ENCODE measurements at regions not wholly inside any gene's neighbourhood (a gene's known extent, or its start where the extent isn't known, plus 50 kb on each side); places are given as distances from the start of the nearest gene placed in this dataset.

- H3K79me2 ChIP-seq, result no peaks in the 10 kb centered on the region
- no peak overlapping the region for H3K9ac ChIP-seq
- no peak overlapping the region for H3K27ac ChIP-seq
These were observed 289.9 kb downstream of the RFC3 start for GRCh38 chr13:34107806-34108205.

GRCh38 chr13:34108410-34108809 is 290.5 kb downstream of the RFC3 start:
- no peak overlapping the region for H3K4me2 ChIP-seq (ENCODE audit: low read length)
- no peaks in the 10 kb centered on the region for H3K79me2 ChIP-seq
- H3K36me3 ChIP-seq (ENCODE audit: control insufficient read depth, insufficient read depth, low read length), result no peaks in the 10 kb centered on the region
- no peak overlapping the region for H3K27ac ChIP-seq
- no peak for TF ChIP-seq CTCF (IDR thresholded peaks at IDR 0.05)
- H3K4me3 ChIP-seq (ENCODE audit: low read depth, low read length), result no peak overlapping the region
- H3K27me3 ChIP-seq (ENCODE audit: control insufficient read depth, insufficient read depth, low read length), result no peaks in the 10 kb centered on the region
- no peaks in the 10 kb centered on the region for H3K9me3 ChIP-seq (ENCODE audit: control insufficient read depth, low read length)
- H3K9ac ChIP-seq, result no peak overlapping the region
- no peaks in the 10 kb centered on the region for H3K4me1 ChIP-seq
- no peak overlapping the region for H2AFZ ChIP-seq

More at GRCh38 chr13:34107806-34108205, 289.9 kb downstream of the RFC3 start:
- Histone ChIP-seq H3K9me3 (ENCODE audit: control insufficient read depth, low read length) (no peaks in the 10 kb centered on the region), H3K36me3 (ENCODE audit: control insufficient read depth, insufficient read depth, low read length) (no peaks in the 10 kb centered on the region), H3K27me3 (ENCODE audit: control insufficient read depth, insufficient read depth, low read length) (no peaks in the 10 kb centered on the region), H3K4me2 (ENCODE audit: low read length) (no peak overlapping the region), H2AFZ (no peak overlapping the region), H3K4me3 (ENCODE audit: low read depth, low read length) (no peak overlapping the region), H3K4me1 (no peaks in the 10 kb centered on the region)
- no peak for TF ChIP-seq CTCF (IDR thresholded peaks at IDR 0.05)

DNA sequence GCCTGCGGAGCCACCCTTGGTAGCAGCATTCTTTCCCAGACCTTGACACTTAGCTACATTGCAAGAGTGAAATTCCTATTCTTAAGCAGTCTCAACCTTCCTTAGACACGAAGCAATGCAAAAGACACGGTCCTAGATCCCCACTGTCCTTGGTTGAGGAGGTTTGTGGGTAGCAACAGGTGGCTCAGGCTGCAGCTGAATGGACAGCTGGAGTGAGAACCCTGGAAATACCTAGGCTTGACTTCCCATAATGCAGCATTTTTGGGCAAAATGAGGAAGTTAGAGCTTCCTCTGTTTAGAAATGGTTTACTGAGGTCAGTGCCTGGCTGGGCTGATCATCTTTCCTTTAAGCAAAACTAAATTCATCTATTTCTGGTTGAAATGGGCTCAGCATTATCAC is 296.6 kb downstream of the RFC3 start:
- H3K4me2 ChIP-seq (ENCODE audit: low read length), result no peak overlapping the region

DNA sequence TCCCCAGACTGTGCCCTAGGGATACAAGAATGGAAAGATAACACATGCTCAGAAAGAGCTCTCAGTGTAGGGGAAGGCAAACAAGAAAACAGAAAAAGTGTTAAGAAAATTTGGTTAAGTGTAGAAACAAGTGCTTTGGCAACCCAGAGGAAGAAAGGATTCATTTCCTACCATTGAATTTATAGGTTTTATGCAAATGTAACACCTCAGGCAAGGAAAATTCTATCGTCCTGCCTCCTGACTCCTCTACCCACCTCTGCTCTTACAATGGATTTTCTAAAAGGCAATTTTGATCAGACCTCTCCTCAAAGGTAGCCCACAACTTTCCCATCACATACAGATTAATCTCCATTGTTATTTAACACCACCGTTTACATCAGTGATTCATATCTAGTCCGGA is 298.7 kb downstream of the RFC3 start:
- H3K9ac ChIP-seq, result no peak overlapping the region
- TF ChIP-seq CTCF (IDR thresholded peaks at IDR 0.05), result no peak
- H3K4me2 ChIP-seq (ENCODE audit: low read length), result no peak overlapping the region
- no peaks in the 10 kb centered on the region for H3K79me2 ChIP-seq
- no peak overlapping the region for H3K4me3 ChIP-seq (ENCODE audit: low read depth, low read length)
- no peaks in the 10 kb centered on the region for H3K27me3 ChIP-seq (ENCODE audit: control insufficient read depth, insufficient read depth, low read length)
- no peaks in the 10 kb centered on the region for H3K36me3 ChIP-seq (ENCODE audit: control insufficient read depth, insufficient read depth, low read length)
- no peaks in the 10 kb centered on the region for H3K9me3 ChIP-seq (ENCODE audit: control insufficient read depth, low read length)
- H3K27ac ChIP-seq, result no peak overlapping the region
- H2AFZ ChIP-seq, result no peak overlapping the region
- H3K4me1 ChIP-seq, result no peaks in the 10 kb centered on the region

More for the DNA sequence above, 296.6 kb downstream of the RFC3 start:
- H3K36me3 ChIP-seq (ENCODE audit: control insufficient read depth, insufficient read depth, low read length), result no peaks in the 10 kb centered on the region
- no peaks in the 10 kb centered on the region for H3K9me3 ChIP-seq (ENCODE audit: control insufficient read depth, low read length)
- no peaks in the 10 kb centered on the region for H3K4me1 ChIP-seq
- no peaks in the 10 kb centered on the region for H3K27me3 ChIP-seq (ENCODE audit: control insufficient read depth, insufficient read depth, low read length)
- H2AFZ ChIP-seq, result no peak overlapping the region
- TF ChIP-seq CTCF (IDR thresholded peaks at IDR 0.05), result no peak
- no peak overlapping the region for H3K4me3 ChIP-seq (ENCODE audit: low read depth, low read length)
- no peaks in the 10 kb centered on the region for H3K79me2 ChIP-seq
- H3K9ac ChIP-seq, result no peak overlapping the region
- no peak overlapping the region for H3K27ac ChIP-seq

DNA sequence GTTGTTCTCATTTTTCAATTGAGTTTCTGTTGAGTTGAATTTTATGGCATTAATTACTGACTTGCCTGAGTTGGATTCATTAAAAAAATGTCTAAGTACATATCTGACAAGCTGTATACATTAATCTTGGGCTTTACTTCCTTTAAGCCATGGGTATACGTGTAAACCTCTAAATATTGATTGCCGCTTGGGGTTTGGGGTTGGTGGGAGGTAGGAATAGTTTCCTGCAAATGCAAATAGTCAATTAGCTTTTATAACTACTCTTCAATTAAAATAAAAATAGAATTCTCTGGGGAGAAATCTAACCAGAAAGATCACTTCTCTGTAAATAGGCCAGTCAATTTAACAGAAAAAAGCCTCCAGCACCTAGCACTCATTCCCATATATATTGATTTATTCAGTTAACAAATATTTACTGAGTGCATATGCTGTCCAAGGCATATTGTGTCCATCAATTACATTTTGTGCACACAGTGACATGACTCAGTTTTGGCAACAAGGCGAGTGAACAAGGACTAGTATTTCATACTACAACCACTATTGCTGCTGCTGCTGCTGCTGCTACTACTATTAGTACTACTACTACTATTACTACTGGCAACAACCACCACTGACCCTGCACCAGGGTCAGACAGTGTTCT is 306.8 kb downstream of the RFC3 start:
- Histone ChIP-seq H3K4me1 (no peaks in the 10 kb centered on the region), H2AFZ (no peak overlapping the region), H3K36me3 (ENCODE audit: control insufficient read depth, insufficient read depth, low read length) (no peaks in the 10 kb centered on the region), H3K27ac (no peak overlapping the region), H3K9me3 (ENCODE audit: control insufficient read depth, low read length) (no peaks in the 10 kb centered on the region), H3K27me3 (ENCODE audit: control insufficient read depth, insufficient read depth, low read length) (no peaks in the 10 kb centered on the region), H3K4me2 (ENCODE audit: low read length) (no peak overlapping the region), H3K79me2 (no peaks in the 10 kb centered on the region), H3K4me3 (ENCODE audit: low read depth, low read length) (no peak overlapping the region), H3K9ac (no peak overlapping the region)
- no peak for TF ChIP-seq CTCF (IDR thresholded peaks at IDR 0.05)
